DMS153 treated with DMSO at 0.1 percent for 48 hours (cell line): ENCODE measurements at regions not wholly inside any gene's neighbourhood (a gene's known extent, or its start where the extent isn't known, plus 50 kb on each side); places are given as distances from the start of the nearest gene placed in this dataset.

Experiments
- DNase-seq: peaks from one replicate; lab custom pipeline; 2025; ENCODE audit not compliant: unreplicated experiment; lab: John Stamatoyannopoulos, UW

DNA sequence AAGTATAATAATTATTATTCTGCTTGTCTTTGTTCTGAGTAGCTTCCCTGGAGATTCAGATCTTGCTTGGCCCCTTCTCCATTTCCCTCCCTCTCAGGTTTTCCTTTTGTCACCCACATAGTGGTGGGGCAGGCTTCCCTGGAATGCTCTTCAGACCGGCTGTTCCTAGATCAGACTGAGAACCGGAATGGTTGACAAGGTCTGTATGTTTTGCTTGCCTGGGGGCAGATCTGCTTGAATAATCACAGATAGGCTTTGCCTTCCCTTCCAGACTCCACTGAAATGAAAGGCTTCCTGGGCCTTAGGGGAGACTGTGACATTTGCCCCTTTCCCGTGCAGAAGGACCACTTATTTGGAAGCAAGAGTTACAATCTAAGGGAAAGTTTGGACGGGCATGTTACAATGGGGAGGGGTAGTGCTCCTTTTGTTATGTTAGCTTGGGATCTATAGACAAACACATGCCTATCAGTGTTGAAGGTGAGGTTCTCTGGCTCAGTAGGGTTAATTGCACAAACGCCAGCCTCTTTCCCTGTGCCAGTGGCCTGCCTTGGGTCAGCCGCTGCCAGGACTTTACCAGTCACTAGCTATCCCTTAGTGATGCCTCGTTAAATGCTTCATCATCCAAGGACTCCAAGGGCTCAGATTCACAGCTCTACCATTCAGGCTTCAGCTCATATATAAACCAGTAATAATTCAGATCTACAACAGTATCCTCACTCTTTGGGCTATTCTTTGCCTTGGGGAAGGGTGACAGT is 178.6 kb downstream of the SNAPC1 start:
- DNase-seq, result no peak

DNA sequence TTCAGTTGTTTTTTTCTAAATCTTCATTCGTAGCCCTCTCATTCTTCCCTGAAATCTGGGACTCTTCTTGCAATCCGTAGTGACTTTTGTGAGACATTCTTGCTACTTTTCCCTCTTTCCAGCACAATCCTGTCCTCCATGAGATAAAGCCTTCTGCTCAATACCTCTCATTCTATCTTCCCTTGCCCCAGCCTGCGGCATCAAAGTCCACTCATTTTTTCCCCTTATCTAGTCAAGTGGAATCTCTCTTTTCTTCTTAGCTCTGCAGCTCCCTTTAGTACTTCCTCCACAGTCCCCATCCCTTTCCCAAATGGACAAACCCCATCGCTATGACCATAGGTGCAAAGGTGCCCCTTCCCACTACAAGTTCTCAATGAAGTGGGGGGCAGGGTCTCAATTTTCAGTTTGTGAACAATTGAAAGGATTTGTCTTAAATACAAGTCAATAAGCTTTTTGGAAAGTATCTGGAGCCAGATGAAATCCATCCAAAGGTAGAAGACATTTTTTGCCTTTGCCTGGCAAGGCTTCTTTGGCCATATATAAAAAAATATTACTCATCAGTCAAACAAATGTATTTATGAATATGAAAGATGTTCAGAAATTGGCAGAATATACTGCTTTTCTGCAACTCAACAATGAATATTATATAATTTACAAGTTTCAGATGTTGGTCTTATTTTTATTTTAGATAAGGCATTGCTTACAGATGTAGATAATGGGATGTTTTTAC is 179.4 kb downstream of the SNAPC1 start:
- no peak for DNase-seq

DNA sequence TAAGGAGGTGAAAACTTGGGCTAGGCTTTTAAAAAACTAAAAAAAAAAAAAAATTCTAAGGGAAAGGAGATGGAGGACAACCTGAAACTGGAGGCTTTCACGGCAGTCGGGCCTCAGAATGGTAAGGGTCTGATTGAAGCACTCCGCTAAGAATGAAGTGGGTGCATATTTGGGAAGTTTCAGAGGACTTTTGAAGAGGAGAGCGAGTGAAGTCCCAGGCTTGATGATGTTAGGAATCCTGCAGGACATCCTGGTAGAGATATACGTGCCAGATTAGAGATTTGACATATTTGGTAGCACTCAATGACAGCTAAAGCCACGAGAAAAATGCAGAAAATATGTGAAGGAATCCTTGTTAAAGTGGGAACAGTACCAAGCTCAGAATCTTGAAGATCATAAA is 186.2 kb downstream of the SNAPC1 start:
- no peak for DNase-seq

DNA sequence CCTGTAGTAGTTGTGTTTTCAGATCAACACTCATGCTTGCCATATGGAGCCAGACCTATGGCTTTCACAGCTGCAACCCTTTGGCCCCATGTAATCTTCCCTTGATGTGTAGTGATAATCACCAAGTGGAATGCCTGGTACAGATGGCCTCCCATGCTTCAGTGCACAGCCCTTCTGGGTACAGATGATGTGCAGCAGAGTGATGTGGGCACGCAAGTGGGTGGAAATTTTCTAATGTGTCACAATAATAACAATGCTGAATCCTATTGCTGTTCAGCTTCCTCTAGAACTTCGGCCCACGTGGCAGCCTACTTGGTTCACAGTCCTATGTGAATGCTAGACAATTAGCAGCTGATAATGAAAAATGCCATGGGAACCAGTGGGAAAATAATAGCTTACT is 188.1 kb downstream of the SNAPC1 start:
- no peak for DNase-seq

DNA sequence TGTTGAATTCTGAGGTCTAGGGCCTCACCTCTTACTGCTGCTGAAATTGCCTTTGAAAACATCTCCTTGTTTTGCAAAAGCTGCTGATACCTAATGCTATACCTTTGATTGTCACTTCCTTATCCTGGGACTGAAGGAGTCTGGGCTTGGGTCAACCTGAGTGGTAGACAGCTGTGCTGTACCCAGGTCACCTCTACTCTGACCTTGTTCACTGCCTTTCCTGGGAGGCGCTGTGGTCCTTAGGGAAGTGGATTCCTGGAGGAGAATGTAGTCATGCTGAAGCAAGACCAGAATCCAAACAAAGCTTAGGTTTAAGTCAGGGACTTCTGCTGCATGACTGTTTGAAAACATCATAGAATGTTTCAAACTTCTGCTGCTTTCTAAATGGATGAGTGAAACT is 191.4 kb downstream of the SNAPC1 start:
- no peak for DNase-seq

DNA sequence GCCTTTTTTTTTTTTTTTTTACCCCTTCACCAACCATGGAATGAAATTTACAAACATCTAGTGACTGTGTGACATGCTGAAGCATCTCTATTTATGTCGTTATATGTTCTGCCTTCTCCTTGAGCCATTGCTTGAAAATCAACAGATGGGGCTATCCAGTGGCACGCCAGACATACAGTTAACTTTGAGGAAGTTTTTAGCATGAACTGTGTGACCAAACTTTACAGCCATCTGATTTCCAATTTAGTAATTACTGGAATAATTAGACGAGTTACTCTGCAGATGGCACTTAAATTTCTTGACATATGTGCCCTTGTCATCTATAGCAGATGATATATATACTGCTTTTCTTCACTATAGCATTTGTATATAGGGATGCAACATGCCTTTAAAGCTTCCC is 192.1 kb downstream of the SNAPC1 start:
- no peak for DNase-seq

DNA sequence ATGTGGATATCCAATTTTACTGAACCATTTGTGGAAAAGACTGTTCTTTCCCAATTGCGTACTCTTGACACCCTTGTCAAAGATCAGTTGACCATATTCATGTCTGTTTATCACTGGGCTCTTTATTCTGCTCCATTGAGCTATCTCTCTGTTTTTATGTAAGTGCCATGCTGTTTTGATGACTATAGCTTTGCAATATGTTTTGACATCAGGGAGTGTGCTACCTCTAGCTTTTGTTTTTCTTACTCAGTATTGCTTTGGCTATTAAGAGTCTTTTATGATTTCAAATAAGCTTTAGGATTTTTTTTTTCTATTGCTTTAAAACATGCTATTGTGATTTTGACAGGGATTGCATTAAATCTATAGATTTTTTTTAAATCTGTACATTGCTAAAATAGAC is 194.3 kb downstream of the SNAPC1 start:
- DNase-seq, result no peak

DNA sequence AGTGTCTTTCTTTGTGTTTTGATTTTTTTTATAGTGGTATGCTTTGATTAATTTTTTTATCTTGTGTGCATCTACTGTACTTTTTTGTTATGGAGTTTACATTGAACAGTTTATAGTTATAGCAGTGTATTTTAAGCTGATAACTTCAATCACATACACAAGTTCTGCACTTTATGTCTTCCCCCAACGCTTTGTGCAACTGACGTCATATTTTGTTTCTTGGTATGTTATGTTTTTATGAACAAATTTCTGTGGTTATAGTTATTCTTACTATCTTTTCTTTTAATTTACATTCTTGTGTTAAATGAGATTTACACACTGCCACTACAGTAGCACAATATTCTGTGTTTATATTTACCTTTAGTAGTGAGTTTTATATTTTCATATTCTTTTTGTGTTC is 197.1 kb downstream of the SNAPC1 start:
- no peak for DNase-seq

DNA sequence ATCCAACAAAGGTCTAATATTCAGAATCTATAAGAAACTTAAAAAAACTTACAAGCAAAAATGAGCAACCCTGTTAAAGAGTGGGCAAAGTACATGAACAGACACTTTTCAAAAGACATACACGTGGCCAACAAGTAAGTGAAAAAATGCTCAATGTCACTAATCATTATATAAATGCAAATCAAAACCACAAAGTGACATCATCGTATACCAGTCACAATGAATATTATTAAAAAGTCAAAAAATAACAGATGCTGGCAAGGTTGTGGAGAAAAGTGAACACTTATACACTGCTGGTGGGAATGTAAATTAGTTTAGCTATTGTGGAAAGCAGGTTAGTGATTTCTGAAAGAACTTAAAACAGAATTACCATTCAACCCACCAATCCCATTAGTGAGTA is 199.1 kb downstream of the SNAPC1 start:
- no peak for DNase-seq

DNA sequence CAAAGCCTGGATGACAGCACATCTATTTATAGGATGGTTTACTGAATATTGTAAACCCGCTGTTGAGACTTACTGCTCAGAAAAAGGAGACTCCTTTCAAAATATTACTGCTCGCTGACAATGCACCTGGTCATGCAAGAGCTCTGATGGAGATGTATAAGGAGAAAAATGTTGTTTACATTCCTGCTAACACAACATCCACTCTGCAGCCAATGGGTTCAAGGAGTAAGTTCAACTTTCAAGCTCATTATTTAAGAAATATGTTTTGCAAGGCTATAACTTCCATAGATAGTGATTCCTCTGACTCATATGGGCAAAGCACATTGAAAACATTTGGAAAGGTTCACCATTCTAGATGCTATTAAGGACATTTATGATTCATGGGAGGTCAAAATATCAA is 201.7 kb downstream of the SNAPC1 start:
- DNase-seq, result no peak

DNA sequence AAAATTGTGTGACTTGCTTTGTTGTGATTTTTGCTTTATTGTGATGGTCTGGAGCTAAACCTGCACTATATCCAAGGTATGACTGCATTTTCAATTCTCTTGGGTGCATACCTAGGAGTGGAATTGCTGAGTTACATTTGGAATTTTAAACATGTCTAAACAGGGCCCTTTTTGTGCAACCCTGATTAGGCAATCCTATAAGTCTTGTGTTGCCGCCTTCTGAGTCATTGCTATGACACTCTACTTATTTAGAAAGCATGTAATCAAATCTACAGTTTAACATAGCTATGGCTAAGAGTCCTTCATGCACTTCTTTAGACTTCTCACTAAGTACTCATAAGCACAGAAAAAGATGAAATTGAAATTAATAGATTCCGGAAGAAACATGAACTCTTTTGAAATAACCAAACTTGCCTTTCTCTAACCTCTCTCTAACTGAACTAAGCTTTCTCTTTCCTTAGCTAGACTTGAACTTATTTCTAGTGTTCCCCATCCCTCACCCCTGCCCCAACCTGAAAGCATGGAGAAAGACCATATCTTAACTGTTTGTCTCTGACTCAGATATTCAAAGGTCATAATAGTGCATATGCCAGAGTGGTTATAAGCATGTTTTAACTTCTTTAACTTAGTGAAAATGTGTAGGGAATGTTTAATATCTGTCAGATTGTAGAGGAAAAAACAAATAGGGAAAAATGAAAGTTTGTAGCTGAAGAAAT is 203.0 kb downstream of the SNAPC1 start:
- no peak for DNase-seq

DNA sequence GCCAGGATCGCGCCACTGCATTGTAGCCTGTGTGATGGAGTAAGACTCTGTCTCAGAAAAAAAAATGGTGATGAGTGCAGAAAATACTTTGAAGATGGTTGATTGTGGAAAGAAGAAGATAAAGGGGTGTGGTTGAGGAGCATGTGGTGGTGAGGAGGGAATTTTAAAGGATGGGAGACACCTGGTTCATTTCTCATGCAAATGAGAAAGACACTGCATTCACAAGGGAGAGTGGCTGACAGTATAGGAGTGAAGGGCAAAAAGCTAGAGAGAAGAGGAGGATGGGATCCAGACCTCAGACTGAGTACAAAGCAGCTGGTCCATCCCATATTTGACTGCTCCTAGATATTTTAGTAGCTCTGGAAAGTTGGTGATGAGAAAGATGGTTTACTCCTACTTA is 206.0 kb downstream of the SNAPC1 start:
- no peak for DNase-seq

DNA sequence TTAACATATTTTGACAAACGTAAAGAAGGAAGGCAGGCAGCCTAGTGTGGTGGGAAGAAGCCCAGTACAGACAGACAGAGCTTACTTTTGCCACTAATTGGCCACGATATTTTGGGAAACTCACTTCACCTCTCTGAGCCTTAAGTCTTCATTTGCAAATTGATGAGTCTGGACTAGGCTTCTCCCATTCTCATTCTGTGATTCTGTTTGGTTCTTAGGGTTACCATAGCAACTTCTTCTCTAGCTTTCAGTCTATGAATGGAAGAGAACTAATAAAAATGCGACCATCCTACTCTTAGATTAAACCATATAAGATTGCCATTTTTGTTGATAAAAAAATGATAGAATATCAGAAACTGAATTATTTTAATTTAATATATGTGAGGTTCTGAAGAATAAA is 210.5 kb downstream of the SNAPC1 start:
- no peak for DNase-seq

DNA sequence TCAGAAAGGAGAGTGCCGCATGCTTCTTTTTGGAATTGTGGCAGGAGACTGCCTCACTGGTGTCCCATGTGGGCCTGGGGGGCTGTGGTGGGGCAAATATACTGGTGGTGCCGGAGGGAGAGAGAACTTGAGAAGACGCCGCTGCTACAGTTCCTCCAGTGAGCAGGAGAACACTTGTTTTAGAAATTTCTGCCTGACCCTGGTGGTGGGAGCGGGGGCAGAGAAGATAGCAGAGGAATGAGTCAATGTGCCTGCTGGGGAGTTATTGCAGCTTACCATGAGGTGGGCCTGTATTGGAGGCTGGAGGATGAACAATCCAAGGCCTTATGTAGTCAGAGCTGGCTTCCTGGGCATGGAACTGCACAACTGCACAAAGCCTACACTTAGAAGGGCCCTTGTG is 211.8 kb downstream of the SNAPC1 start:
- DNase-seq, result no peak

DNA sequence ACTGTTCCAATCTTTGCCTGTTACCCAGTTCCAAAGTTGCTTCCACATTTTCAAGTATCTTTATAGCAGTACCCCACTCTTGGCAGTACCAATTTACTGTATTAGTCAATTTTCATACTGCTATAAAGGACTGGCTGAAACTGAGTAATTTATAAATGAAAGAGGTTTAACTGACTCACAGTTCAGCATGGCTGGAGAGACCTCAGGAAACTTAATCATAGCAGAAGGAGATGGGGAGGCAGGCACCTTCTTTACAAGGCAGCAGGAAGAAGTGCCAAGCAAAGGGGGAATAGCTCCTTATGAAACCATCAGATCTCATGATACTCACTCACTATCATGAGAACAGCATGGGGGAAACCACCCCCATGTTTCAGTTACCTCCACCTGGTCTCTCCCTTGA is 215.0 kb downstream of the SNAPC1 start:
- no peak for DNase-seq

DNA sequence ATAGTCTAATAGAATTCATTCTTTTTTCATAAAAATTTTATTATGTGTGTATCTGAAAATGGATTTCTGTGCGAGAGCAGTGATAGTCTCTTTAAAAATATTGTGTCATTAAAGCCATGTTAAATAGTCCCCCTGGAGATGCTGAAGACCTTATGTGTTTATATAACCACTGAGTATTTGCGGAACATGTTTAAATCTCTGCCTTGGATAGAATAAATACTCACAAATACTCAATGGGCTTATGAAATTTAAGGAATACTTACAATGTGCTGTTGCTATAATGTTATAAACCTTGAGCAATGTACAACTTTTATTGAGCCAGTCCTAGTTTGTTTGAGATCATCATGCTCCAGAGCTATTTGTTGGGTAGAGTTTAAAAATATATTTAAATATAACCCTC is 226.0 kb downstream of the SNAPC1 start:
- DNase-seq, result no peak

DNA sequence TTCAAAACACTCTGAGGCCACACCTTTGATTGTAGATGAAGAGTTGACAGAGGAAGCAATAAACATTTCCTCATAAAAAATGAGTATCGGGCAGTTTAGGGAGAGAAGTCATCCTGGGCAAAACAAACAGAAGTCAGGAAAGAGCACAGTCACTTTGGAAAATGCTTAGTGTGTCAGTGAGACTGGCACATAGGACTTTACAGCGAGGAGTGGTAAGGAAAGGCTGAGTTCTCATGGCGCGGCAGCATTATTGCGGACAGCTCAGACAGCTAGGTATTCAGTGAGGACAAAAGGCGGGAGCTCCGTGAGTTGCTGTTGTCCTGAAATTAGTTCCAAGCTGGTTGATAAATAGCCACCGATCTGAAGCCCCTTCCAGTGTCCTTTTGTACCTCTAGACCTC is 229.9 kb downstream of the SNAPC1 start:
- no peak for DNase-seq

DNA sequence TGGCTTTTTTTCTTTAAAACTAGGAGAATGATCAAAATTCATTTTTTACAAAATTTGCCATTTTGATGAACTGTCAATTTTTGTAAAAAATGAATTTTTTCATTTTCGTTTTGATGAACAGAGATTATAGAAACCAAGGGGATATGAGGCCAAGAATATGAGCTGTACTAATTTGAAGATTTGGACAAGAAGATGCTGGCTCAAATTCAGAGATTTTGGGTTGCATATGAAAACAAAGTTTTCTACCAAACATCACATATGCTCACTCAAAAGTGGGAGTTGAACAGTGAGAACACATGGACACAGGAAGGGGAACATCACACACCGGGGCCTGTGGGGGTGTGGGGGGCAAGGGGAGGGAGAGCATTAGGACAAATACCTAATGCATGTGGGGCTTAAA is 230.7 kb downstream of the SNAPC1 start:
- DNase-seq, result no peak

DNA sequence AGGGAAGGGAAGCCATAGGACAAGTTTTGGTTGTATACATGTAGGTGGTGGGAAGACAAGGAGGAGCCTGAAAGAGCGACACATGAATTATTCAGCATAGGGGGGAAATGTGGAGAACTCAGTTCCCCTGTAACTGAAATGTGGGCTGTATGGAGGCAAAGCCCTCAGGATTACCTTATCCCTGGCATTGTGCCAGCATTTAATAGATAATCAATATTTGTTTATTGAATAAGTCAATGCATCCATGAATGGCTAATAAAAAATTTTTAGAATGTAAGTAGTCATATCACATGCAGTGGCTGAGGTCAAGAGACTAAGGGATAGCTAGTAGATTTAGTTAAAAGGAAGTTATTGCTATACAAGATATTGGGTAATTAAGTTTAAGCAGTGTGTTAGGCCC is 232.4 kb downstream of the SNAPC1 start:
- no peak for DNase-seq

DNA sequence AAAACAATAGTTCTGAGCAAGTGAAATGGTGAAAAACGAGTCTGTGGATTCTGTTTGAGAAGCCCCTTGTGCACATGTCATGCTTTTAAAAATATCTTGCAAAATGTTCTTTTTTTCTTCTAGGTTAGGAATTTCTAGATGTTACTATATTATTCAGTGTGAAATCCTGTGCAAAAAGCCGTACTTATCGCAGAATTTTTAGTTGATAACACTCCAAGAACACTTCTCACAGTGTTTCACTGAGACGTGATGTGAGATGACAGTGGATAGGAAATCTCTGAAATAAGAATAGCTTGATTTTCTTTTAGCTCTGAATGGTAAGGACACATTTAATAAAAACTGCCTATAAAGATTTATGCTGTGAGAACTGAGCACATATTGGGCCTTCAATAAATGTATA is 234.5 kb downstream of the SNAPC1 start:
- DNase-seq, result no peak

DNA sequence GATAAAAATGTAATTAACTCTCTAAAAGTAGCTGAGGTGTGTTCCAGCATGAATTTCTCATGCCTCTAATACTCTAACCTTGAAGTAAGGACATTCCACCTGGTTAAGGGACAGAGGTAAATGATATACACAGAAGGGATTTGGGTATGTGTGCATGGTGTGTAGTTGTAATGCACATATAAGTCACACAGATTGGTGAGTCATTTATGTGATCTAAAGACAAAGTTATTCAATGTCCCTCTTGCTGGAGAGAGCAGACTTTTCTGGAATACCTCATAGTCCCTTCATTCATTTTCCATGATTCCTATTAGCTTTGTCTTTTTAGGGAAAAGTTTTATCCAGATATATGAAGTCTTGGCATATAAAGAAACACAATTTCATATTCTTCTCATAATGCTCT is 234.9 kb downstream of the SNAPC1 start:
- no peak for DNase-seq

DNA sequence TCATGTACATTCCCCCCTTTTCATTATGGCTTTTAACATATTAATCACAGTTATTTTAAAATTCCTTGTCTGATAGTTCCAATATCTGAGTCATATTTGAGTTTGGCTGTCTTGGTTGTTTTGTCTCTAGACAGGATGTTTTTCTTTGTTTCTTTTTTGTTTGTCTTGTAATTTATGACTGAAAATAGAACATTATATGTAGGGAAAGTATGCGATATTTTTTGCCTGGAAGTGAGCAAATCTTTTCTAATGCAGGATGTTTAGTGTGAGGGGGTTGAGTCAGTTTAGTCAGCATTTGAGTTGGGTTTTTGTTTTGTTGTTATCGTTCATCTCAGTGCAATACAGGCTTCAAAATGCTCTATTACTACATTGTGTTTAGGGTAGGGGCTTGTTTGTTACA is 239.7 kb downstream of the SNAPC1 start:
- DNase-seq, result no peak
